ENCODE measurements at regions not wholly inside any gene's neighbourhood (a gene's known extent, or its start where the extent isn't known, plus 50 kb on each side); places are given as distances from the start of the nearest gene placed in this dataset.

DNA sequence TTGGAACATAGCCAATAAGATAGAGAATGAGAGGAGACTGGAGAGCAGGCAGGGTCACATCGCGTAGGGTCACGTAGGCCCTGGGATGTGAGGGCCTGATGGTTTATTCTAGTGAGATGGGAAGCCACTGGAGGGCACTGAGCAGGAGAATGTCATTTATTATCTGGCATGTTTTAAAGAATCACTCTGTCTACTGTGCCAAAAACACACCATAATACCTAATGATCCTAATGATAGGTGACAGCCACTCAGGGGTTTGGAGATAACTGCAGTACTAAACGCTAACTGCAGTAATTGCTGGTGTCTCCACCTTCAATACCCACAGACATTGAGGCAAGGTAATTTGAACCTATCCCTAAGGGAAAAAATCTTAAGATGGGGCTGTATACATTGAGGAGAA is 185.4 kb downstream of the TTLL7 start:
- no peaks in the 10 kb centered on the region for H3K27me3 Mint-ChIP-seq
- ATAC-seq: no peak
- DNase-seq: no peak
- H3K4me1 Mint-ChIP-seq: no peaks in the 10 kb centered on the region
- H3K27ac Mint-ChIP-seq: no peak overlapping the region
- no peak overlapping the region for H3K4me3 Mint-ChIP-seq
- H3K9me3 Mint-ChIP-seq: peaks cover 5% of the 10 kb centered on the region
- no peaks in the 10 kb centered on the region for H3K36me3 Mint-ChIP-seq (ENCODE audit: low read depth)

- Mint-ChIP-seq H3K4me3 (no peak overlapping the region), H3K36me3 (ENCODE audit: low read depth) (no peaks in the 10 kb centered on the region), H3K9me3 (no peaks in the 10 kb centered on the region), H3K27ac (no peak overlapping the region), H3K27me3 (no peaks in the 10 kb centered on the region), H3K4me1 (no peaks in the 10 kb centered on the region)
- ATAC-seq (no peak), DNase-seq (no peak)
Observed at GRCh38 chr1:83810144-83810543, 188.8 kb downstream of the TTLL7 start.

GRCh38 chr1:83808536-83808935 is 190.4 kb downstream of the TTLL7 start:
- no peaks in the 10 kb centered on the region for H3K27me3 Mint-ChIP-seq
- no peaks in the 10 kb centered on the region for H3K4me1 Mint-ChIP-seq
- H3K9me3 Mint-ChIP-seq: no peaks in the 10 kb centered on the region
- ATAC-seq (no peak), DNase-seq (no peak)
- H3K4me3 Mint-ChIP-seq: no peak overlapping the region
- no peaks in the 10 kb centered on the region for H3K36me3 Mint-ChIP-seq (ENCODE audit: low read depth)
- no peak overlapping the region for H3K27ac Mint-ChIP-seq

- DNase-seq (no peak), ATAC-seq (no peak)
- no peaks in the 10 kb centered on the region for H3K36me3 Mint-ChIP-seq (ENCODE audit: low read depth)
- H3K27ac Mint-ChIP-seq: no peak overlapping the region
- H3K9me3 Mint-ChIP-seq: no peaks in the 10 kb centered on the region
- no peaks in the 10 kb centered on the region for H3K27me3 Mint-ChIP-seq
- H3K4me3 Mint-ChIP-seq: no peak overlapping the region
- H3K4me1 Mint-ChIP-seq: no peaks in the 10 kb centered on the region
Observed at GRCh38 chr1:83807821-83808220, 191.1 kb downstream of the TTLL7 start.

GRCh38 chr1:83807231-83807630 is 191.7 kb downstream of the TTLL7 start:
- no peak overlapping the region for H3K4me3 Mint-ChIP-seq
- no peak for ATAC-seq
- H3K36me3 Mint-ChIP-seq (ENCODE audit: low read depth): no peaks in the 10 kb centered on the region

GRCh38 chr1:83805921-83806320 is 193.0 kb downstream of the TTLL7 start:
- Mint-ChIP-seq H3K27me3 (no peaks in the 10 kb centered on the region), H3K4me1 (no peaks in the 10 kb centered on the region)

More at GRCh38 chr1:83807231-83807630, 191.7 kb downstream of the TTLL7 start:
- no peaks in the 10 kb centered on the region for H3K9me3 Mint-ChIP-seq
- no peak for DNase-seq
- no peaks in the 10 kb centered on the region for H3K4me1 Mint-ChIP-seq
- no peak overlapping the region for H3K27ac Mint-ChIP-seq
- no peaks in the 10 kb centered on the region for H3K27me3 Mint-ChIP-seq

GRCh38 chr1:83802460-83803152 is 196.3 kb downstream of the TTLL7 start:
- no peak overlapping the region for H3K27ac Mint-ChIP-seq
- no peaks in the 10 kb centered on the region for H3K4me1 Mint-ChIP-seq
- H3K9me3 Mint-ChIP-seq: no peaks in the 10 kb centered on the region
- ATAC-seq (no peak), DNase-seq (no peak)
- no peaks in the 10 kb centered on the region for H3K36me3 Mint-ChIP-seq (ENCODE audit: low read depth)
- no peaks in the 10 kb centered on the region for H3K27me3 Mint-ChIP-seq
- no peak overlapping the region for H3K4me3 Mint-ChIP-seq

More at GRCh38 chr1:83805921-83806320, 193.0 kb downstream of the TTLL7 start:
- Mint-ChIP-seq H3K36me3 (ENCODE audit: low read depth) (no peaks in the 10 kb centered on the region), H3K4me3 (no peak overlapping the region), H3K27ac (no peak overlapping the region), H3K9me3 (no peaks in the 10 kb centered on the region)
- no peak for DNase-seq
- no peak for ATAC-seq

DNA sequence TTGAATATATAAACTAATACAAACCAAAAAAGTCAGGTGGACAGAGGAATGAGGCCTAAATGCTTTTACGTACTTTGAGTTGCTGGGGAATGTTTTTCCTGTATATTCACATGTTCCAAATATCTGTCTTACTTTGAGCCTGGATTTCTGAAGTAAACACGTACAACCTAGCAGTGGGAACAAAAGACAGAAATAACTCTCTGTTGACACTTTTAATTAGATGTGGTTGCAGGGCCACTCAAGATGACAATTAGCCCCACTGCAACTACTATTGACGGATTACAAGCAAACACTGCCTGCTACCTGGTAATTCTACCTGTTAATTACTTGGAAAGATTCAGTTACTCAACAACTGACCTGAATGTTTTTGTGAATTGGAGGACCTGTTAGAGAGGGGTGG is 196.9 kb downstream of the TTLL7 start:
- Mint-ChIP-seq H3K36me3 (ENCODE audit: low read depth) (no peaks in the 10 kb centered on the region), H3K4me3 (no peak overlapping the region), H3K9me3 (no peaks in the 10 kb centered on the region), H3K27me3 (no peaks in the 10 kb centered on the region), H3K4me1 (no peaks in the 10 kb centered on the region), H3K27ac (no peak overlapping the region)
- DNase-seq: no peak
- ATAC-seq: no peak

- no peaks in the 10 kb centered on the region for H3K4me1 Mint-ChIP-seq
- DNase-seq (no peak), ATAC-seq (no peak)
- no peaks in the 10 kb centered on the region for H3K9me3 Mint-ChIP-seq
- H3K27me3 Mint-ChIP-seq: no peaks in the 10 kb centered on the region
- H3K27ac Mint-ChIP-seq: no peak overlapping the region
- no peak overlapping the region for H3K4me3 Mint-ChIP-seq
- H3K36me3 Mint-ChIP-seq (ENCODE audit: low read depth): no peaks in the 10 kb centered on the region
Observed at GRCh38 chr1:83800066-83800465, 198.9 kb downstream of the TTLL7 start.

DNA sequence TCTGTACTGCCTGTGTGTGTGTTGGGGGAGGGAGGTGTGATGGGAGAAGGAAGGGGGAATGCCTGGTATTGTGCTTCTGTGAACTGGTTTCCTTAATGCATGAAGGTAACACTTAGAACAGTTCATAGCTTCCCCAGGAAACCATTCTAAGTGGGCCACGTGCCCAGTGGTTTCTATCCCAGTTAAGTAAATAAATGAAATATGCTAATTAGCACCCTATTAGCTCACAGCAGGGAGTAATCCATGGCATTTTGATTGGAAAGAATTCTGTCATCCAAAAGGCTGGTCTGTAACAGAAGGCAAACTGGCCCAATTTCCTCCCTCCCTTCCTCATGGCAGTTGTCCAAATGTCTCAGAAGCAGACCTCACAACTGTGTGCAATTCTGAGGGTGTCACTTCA is 199.3 kb downstream of the TTLL7 start:
- Mint-ChIP-seq H3K4me3 (no peak overlapping the region), H3K9me3 (no peaks in the 10 kb centered on the region), H3K36me3 (ENCODE audit: low read depth) (no peaks in the 10 kb centered on the region), H3K27ac (no peak overlapping the region), H3K4me1 (no peaks in the 10 kb centered on the region), H3K27me3 (no peaks in the 10 kb centered on the region)
- ATAC-seq: no peak
- DNase-seq: no peak

- Mint-ChIP-seq H3K27ac (no peak overlapping the region), H3K4me3 (no peak overlapping the region), H3K4me1 (no peaks in the 10 kb centered on the region), H3K9me3 (no peaks in the 10 kb centered on the region), H3K36me3 (ENCODE audit: low read depth) (no peaks in the 10 kb centered on the region), H3K27me3 (no peaks in the 10 kb centered on the region)
- ATAC-seq: no peak
- DNase-seq: no peak
Observed at GRCh38 chr1:83798965-83799364, 200.0 kb downstream of the TTLL7 start.

DNA sequence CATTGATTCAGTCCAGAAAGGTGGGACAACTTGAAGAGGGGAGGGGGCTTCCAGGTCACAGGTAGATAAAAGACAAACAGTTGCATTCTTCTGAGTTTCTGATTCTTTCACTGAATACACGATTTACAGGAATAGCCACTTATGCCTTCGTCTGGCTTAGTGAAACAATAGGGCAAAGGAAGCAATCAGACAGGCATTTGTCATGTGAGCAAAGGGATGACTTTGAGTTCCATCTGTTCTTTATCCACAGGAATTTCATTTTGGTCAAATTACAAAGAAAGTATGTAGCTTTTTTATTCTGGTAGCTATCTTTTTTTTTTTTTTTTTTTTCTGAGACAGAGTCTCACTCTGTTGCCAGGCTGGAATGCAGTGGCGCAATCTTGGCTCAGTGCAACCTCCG is 202.5 kb downstream of the TTLL7 start:
- no peak overlapping the region for H3K27ac Mint-ChIP-seq
- ATAC-seq (no peak), DNase-seq (no peak)

GRCh38 chr1:83794384-83794783 is 204.5 kb downstream of the TTLL7 start:
- Mint-ChIP-seq H3K36me3 (ENCODE audit: low read depth) (no peaks in the 10 kb centered on the region), H3K4me1 (no peaks in the 10 kb centered on the region), H3K27me3 (no peaks in the 10 kb centered on the region), H3K4me3 (no peak overlapping the region), H3K9me3 (no peaks in the 10 kb centered on the region), H3K27ac (no peak overlapping the region)
- ATAC-seq: no peak
- no peak for DNase-seq

More for the DNA sequence above, 202.5 kb downstream of the TTLL7 start:
- Mint-ChIP-seq H3K9me3 (no peaks in the 10 kb centered on the region), H3K36me3 (ENCODE audit: low read depth) (no peaks in the 10 kb centered on the region), H3K4me1 (no peaks in the 10 kb centered on the region), H3K4me3 (no peak overlapping the region), H3K27me3 (no peaks in the 10 kb centered on the region)

- ATAC-seq (no peak), DNase-seq (no peak)
- Mint-ChIP-seq H3K36me3 (ENCODE audit: low read depth) (no peaks in the 10 kb centered on the region), H3K27me3 (no peaks in the 10 kb centered on the region), H3K4me3 (no peak overlapping the region), H3K4me1 (no peaks in the 10 kb centered on the region), H3K9me3 (no peaks in the 10 kb centered on the region), H3K27ac (no peak overlapping the region)
Observed at GRCh38 chr1:83791821-83792437, 207.0 kb downstream of the TTLL7 start.

DNA sequence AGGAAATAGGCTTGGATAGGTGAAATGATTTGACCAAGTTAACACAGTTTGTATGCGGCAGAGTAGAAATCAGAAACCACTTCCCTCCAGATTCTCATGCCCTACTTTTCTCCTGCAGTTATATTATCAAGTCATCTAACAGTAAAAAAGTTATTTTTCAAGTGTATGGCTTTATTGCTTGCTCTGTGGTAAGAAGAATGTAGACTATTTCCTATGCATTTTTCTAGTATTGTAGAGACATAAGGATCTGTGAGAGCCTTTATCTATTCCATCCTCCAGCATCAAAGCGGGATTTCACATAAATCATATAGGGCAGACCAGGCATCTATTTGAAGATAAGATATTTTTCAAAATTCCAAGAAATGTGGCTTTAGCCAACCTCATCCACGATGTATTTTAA is 208.5 kb downstream of the TTLL7 start:
- H3K4me1 Mint-ChIP-seq: no peaks in the 10 kb centered on the region
- no peak overlapping the region for H3K27ac Mint-ChIP-seq
- H3K4me3 Mint-ChIP-seq: no peak overlapping the region
- H3K36me3 Mint-ChIP-seq (ENCODE audit: low read depth): no peaks in the 10 kb centered on the region
- ATAC-seq (no peak), DNase-seq (no peak)
- H3K27me3 Mint-ChIP-seq: no peaks in the 10 kb centered on the region
- peaks cover 3% of the 10 kb centered on the region for H3K9me3 Mint-ChIP-seq
